ENCODE measurements at regions not wholly inside any gene's neighbourhood (a gene's known extent, or its start where the extent isn't known, plus 50 kb on each side); places are given as distances from the start of the nearest gene placed in this dataset.

DNA sequence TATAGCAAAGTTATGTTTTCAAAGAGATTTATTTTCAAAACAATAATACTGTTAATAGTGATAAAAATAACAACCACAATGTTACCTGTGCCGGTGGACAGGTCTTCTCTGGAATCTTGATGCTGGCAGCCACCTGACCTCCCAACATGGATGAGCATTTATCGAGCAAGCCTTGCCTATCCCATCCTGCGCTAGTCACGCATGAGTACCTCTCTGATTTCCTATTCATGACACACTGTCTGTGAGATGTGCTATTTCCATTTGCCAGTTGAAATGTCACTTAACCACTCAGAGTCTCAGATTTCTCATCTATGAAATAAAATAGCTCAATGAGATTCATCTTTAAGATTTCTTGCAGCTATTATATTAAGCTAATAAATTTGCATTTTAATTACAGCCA lies 341.2 kb upstream of the VWC2 start:
- Histone ChIP-seq H3K4me1 (no peaks in the 10 kb centered on the region), H3K36me3 (no peaks in the 10 kb centered on the region), H3K4me3 (no peak overlapping the region), H3K27ac (no peak overlapping the region), H3K27me3 (no peaks in the 10 kb centered on the region), H3K9me3 (no peaks in the 10 kb centered on the region)
- WGBS, 2 donors = 94 to 95% methylated on average over 4 of the region's 4 CpGs
- no peak for TF ChIP-seq POLR2A (IDR thresholded peaks at IDR 0.05)
- TF ChIP-seq, protein P1, sequence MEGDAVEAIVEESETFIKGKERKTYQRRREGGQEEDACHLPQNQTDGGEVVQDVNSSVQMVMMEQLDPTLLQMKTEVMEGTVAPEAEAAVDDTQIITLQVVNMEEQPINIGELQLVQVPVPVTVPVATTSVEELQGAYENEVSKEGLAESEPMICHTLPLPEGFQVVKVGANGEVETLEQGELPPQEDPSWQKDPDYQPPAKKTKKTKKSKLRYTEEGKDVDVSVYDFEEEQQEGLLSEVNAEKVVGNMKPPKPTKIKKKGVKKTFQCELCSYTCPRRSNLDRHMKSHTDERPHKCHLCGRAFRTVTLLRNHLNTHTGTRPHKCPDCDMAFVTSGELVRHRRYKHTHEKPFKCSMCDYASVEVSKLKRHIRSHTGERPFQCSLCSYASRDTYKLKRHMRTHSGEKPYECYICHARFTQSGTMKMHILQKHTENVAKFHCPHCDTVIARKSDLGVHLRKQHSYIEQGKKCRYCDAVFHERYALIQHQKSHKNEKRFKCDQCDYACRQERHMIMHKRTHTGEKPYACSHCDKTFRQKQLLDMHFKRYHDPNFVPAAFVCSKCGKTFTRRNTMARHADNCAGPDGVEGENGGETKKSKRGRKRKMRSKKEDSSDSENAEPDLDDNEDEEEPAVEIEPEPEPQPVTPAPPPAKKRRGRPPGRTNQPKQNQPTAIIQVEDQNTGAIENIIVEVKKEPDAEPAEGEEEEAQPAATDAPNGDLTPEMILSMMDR (IDR thresholded peaks at IDR 0.05) = no peak
- no peak for DNase-seq (ENCODE audit: low spot score in 2 of 2)

DNA sequence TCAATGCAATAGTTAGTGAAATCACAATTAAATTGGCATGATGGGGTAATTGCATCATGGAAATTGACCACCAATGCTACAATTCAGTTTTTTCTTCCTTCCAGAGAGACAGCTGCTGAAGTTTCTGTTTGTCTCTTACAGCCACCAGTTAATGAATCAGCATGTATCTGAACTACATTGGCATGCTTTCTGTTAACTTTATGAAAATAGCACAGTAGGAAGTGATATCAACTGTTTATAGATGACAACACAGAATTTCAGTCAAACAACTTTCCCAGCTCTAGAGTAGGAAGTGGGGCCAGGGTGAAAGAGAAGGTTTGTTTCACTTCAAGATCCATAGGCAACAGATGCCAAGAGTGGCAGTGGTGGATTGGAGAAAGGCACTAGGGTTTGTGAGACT lies 339.6 kb upstream of the VWC2 start:
- Histone ChIP-seq H3K27ac (no peak overlapping the region), H3K4me1 (no peaks in the 10 kb centered on the region), H3K36me3 (no peaks in the 10 kb centered on the region), H3K27me3 (no peaks in the 10 kb centered on the region), H3K4me3 (no peak overlapping the region), H3K9me3 (no peaks in the 10 kb centered on the region)
- TF ChIP-seq, protein P1 (IDR thresholded peaks at IDR 0.05) = no peak
- TF ChIP-seq EP300 (IDR thresholded peaks at IDR 0.05) (no peak), POLR2A (IDR thresholded peaks at IDR 0.05) (no peak)
- no peak for DNase-seq (ENCODE audit: low spot score in 2 of 2)

DNA sequence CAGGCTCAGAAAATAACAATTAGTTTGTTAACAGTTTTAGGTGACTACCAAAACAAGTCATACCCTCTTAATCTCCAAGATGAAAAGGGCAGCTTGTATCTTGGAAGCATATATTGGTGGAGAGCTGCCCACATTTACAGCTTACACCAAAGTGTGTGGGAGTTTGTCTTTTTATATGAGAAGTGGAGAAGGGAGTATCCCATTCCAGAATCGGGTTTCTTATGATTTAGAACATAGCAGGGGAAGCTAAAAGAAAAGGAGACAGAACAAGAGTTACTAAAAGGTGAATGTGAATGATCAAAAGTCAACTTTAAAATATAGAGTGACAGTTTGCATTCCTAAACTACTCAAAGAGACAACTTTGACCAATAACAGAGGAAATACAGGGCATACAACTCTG lies 338.6 kb upstream of the VWC2 start:
- Histone ChIP-seq H3K4me3 (no peak overlapping the region), H3K27me3 (no peaks in the 10 kb centered on the region), H3K36me3 (no peaks in the 10 kb centered on the region), H3K9me3 (no peaks in the 10 kb centered on the region), H3K4me1 (no peaks in the 10 kb centered on the region), H3K27ac (no peak overlapping the region)
- WGBS, 2 donors = 16 to 41% methylated on average over 1 of the region's 1 CpG
- TF ChIP-seq POLR2A (IDR thresholded peaks at IDR 0.05) (no peak), EP300 (IDR thresholded peaks at IDR 0.05) (no peak)
- TF ChIP-seq, protein P1 (IDR thresholded peaks at IDR 0.05) = no peak
- DNase-seq (ENCODE audit: low spot score in 2 of 2) = no peak

DNA sequence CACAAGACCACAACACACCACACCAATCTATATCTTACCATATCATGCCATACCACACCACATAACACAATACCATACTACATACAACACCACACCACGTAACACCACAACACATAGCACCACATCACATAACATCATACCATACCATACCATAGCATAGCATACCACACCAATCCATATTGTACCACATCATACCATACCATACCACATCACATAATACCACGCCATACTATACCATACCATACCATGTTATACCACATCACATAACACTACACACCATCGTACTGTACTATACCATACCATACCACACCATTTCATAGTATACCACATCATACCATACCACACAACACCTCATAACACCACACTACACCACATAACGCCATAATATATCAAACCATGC lies 335.2 kb upstream of the VWC2 start:
- no peak for TF ChIP-seq POLR2A (IDR thresholded peaks at IDR 0.05)
- TF ChIP-seq, protein P1 (IDR thresholded peaks at IDR 0.05) = no peak
- TF ChIP-seq EP300 (IDR thresholded peaks at IDR 0.05) = no peak
- Histone ChIP-seq H3K4me1 (no peaks in the 10 kb centered on the region), H3K9me3 (no peaks in the 10 kb centered on the region), H3K27ac (no peak overlapping the region), H3K36me3 (no peaks in the 10 kb centered on the region), H3K27me3 (no peaks in the 10 kb centered on the region), H3K4me3 (no peak overlapping the region)
- 95 to 98% methylated on average over 4 of the region's 4 CpGs for WGBS, 2 donors
- no peak for DNase-seq (ENCODE audit: low spot score in 2 of 2)

DNA sequence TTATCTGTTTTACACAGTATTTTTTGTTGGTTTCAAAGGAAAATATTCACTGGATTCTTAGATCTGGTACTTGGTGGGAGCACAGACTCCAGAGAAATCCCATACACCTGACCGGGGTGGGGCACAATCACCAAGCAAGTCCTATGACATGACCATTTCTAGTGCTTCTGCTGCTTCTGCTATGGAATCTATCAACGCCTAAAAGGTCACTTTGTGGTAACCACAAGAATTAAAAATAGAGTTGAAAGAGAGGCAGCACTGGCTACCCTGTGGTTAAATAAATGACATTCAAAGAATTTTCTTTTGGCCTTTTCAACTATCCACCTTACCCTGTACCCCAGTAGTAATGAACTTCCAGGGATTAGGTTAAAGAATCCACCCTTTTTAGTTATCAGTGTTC lies 329.9 kb upstream of the VWC2 start:
- Histone ChIP-seq H3K27me3 (no peaks in the 10 kb centered on the region), H3K9me3 (no peaks in the 10 kb centered on the region), H3K4me3 (no peak overlapping the region), H3K36me3 (no peaks in the 10 kb centered on the region), H3K27ac (no peak overlapping the region), H3K4me1 (no peaks in the 10 kb centered on the region)
- no peak for DNase-seq (ENCODE audit: low spot score in 2 of 2)
- TF ChIP-seq, protein P1 (IDR thresholded peaks at IDR 0.05) = no peak
- no peak for TF ChIP-seq EP300 (IDR thresholded peaks at IDR 0.05)
- TF ChIP-seq POLR2A (IDR thresholded peaks at IDR 0.05) = no peak
- WGBS, 2 donors = 57 to 65% methylated on average over 2 of the region's 2 CpGs
